ENCODE measurements at regions not wholly inside any gene's neighbourhood (a gene's known extent, or its start where the extent isn't known, plus 50 kb on each side); places are given as distances from the start of the nearest gene placed in this dataset.

DNA sequence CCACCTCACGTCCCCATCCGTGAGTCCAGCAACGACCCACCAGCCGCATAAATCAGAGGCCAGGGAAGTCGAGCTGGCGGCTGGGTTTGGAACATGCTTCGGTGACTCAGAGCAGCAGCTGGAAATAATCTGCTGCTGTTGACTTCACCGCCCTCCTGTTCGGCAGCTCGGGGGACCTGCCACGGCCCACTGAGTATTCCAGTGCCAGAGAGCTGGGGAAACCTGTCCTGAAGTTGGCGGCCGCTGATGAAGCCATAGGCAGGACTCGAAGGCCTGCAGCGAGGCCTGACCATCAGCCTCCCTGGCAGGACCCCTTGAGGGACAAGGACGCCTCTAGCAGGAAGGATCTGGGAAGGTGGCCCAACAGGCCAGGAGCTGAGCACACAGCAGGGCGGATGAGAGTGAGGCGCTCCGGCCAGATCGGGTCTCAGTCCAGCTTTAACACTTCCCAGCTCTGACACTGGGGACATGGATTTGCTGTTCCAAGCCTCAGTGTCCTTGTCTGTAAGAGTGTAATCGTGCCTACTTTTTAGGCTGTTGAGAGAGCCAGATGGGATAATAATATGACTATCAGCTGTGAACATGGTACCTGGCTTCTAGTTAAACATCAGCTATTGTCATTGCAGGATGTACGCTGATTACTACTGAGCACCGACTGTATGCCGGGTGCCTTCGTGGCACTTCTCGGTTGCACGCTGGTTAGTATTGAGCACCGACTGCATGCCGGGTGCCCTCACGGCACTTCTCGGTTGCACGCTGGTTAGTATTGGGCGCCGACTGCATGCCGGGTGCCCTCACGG, 50.4 kb upstream of the CIBAR2 start:
- DNase-seq, result no peak

DNA sequence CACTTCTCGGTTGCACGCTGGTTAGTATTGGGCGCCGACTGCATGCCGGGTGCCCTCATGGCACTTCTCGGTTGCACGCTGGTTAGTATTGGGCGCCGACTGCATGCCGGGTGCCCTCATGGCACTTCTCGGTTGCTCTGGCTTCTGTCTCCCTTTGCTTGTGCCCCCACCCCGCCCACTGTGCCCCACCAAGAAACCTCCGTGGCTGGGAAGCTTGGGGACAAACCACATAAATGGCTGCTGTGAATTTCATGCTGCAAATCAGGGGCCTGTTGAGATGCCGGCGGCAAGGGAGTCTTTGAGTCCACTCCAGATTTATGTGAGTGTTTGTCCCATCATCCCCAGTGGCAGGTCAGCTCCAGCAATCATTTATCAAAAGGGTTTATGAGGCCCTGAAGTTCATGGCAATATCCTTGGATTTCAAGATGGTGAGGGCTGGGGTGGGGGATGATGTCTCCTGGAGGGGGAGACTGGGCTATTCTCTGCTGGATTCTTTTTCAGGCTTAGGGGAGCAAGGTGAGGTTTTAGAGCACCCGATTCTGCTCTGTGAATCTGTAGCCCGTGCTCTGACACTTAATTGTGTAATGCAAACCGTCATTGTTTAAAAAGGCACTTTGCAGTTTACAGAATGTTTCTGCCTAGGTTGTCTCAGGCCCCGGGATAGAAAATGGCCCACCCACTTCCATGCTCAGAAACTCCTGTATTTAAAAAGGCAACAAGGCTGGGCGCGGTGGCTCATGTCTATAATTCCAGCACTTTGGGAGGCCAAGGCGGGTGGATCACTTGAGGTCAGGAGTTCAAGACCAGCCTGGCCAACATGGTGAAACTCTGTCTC, 51.2 kb upstream of the CIBAR2 start:
- no peak for DNase-seq

DNA sequence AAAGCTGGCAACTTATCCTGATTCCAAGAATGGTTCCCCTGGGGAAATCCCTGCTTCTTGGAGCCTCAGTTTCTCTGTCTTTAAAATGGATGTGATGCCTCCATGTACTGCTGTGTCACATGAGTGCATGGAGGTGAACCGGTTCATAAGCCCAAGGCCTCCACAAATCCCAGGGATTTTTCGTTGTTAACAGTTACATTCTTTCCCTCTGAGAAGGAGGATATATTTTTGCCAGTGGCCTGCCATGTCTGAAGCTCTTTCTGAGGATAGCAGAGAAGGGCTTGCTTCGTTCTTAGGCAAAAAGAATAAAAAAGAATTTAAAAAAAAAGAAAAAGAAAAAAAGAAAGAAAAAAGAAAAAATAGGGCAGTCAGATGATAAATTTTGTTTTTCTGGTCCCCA, 52.2 kb upstream of the CIBAR2 start:
- no peak for DNase-seq

DNA sequence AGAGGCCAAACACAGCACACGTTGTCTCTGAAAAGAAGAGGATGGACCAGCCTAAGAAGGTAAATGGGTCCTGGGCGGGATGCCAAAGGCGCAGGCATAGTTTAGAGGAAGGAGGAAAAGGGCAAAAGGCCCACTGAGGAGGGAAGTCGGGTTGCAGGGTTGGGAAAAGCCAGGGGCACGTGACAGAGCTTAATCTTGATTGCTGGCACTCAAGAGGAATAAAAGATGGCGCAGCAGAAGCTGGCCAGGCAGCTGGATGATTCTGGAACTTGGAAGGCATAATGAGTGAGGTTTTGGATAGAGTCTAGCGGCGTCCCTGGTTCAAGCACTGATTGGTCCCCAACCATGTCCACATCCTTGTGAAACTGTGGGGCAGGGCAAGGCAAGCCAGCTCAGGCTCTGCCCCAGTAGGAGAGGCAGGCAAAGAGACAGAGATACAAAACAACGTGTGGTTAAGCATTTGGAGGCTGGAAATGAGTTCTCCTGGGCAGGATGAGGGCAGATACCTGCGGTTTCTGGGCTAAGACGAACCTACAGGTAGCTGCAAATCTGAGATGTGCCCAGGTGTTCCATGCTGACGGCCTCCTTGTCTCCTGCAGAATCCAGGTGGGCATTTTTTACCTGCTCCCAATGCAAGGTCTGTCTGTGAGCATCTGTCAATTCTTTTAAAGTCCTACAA, 52.7 kb upstream of the CIBAR2 start:
- DNase-seq, result no peak

DNA sequence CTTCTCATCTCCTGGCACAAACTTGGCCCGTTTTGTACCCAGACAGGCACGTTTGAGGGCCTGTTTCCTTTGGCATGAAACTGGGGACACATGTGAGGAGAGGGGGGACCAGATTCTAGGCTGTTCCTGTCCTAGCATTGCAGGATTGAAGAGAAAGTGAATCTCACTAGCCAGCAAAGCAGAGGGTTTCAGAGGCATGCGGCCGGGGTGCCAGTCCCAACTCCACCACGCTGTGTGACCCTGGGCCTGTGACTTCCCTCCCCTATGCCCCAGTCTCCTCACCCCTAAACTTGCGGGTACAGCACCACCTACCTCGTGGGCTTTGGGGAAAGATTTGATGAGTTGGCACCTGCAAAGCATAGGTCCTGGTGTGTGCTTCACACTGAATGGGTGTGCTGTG, 53.5 kb upstream of the CIBAR2 start:
- DNase-seq, result no peak

DNA sequence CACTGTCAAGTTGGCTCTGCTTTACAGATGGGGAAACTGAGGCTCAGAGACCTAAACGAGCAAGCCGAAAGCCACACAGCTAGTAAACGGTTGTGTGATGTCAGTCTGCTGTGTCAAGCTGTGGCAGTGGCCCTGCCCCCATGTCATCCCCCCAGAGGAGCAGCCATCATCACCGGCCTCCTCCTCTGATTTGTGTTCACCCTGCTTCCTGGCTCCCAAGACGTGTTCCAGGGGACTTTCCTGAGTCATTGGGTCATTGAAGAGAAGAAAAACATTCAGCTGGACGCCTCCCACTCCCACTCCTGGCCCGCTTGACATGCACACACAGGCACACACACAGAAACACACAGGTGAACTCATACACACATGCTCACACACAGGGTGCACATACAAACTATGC, 54.0 kb upstream of the CIBAR2 start:
- no peak for DNase-seq

DNA sequence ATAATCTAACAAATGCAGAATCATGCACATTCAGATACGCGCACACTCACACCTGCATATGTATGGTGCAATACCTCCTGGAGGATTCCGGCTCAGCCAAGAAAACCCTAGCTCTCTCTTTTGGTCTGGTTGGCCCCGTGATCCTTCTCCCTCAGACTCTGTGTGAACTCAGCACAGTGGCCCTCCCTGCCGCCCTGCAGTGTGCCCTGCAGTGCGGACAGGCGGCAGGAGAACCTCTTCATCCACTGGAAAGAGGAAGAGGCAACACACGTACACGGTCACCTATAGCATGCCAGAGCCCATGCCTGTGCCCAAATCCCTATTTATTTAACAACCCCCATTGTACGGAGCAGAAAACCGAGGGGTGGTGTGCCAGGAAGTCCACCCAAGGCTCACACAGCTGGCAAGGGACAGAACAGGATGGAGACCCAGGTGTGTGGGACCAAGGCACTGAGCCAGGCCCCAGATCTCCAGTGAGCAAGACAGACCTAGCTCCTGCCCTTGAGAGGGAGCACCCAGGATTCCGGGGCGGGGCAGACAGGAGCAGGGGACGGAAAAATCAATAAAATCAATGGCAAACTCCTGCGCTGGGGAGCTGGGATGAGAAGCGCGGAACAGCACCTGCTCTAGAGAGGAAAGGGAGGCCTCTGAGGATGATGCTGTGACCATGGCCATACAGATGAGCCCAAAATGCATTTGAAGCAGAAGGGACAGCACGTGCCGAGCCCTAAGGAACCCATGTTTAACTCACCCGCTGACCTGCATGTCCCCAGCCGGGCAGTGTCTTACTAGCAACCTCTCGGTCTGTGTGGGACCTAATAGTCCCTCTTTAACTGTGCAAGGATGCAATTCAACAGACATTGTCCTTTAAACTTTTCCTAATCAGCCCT, 54.7 kb upstream of the CIBAR2 start:
- no peak for DNase-seq

DNA sequence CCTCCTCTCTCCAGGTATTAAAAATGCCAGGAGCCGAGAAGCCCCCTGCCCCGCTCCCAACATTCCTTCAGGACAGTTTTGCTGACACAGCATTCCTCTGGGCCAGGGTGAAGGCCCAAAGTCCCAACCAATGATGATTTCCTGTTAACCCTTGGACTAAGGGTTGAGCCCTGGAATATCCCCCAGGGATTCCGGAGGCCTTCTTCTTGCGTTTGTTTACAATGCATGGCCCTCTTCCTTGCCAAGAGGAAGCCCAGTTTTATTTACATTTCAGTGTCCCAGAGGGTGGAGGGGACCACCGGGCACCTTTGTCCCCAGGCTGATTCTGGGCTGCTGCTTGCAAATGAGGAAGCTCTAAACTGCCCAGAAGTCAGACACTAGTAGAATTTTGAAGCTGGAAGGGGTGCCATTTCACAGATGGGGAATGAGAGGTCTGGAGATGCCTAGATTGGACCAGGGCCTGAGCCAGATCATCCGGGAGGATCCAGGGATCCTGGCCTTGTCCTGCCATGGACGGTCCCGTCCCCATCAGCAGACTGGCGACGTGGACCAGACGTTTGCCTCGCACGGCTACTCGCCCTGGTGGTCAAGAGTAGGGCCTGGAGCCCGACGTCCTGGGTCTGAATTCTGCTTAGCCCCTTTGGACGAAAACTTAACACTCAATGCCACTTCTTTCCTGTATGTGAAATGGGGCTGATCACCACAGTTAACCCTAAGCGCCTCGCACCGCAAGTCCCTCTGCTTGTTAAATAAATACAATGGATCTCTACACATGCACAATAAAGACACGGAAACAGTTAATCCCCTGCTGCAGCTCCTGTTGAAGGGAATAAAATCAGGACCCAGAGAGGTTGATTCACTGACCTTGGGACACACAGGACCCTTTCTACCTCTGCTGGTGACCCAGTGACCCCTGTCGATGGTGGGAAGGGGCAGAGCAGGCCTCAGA, 55.6 kb upstream of the CIBAR2 start:
- DNase-seq, result no peak

DNA sequence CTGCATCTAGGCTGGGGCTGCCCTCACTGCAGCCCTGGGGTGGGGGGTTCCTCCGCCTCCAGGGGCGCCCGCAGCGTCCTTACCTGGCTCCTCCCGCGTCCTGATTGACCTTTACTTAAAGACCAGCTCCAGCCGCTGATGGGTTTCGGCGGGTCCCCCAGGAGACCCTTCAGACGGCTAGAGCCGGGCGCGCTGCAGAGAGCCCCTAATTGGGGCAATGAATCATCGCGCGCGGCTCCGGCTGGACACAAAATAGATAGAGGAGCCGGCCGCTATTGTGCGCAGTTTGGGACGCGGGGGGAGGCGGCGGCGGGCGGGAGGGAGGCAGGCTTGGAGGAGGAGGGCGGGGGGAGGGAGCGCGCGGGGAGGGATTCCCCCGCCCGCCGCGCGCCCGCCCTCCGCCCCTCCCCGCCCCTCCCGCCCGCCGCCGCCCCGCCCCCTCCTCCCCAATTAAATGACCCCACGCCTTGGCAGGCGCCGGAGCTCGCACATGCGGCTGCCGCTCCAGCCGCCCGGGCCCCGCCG, 56.5 kb upstream of the CIBAR2 start:
- DNase-seq, result no peak

DNA sequence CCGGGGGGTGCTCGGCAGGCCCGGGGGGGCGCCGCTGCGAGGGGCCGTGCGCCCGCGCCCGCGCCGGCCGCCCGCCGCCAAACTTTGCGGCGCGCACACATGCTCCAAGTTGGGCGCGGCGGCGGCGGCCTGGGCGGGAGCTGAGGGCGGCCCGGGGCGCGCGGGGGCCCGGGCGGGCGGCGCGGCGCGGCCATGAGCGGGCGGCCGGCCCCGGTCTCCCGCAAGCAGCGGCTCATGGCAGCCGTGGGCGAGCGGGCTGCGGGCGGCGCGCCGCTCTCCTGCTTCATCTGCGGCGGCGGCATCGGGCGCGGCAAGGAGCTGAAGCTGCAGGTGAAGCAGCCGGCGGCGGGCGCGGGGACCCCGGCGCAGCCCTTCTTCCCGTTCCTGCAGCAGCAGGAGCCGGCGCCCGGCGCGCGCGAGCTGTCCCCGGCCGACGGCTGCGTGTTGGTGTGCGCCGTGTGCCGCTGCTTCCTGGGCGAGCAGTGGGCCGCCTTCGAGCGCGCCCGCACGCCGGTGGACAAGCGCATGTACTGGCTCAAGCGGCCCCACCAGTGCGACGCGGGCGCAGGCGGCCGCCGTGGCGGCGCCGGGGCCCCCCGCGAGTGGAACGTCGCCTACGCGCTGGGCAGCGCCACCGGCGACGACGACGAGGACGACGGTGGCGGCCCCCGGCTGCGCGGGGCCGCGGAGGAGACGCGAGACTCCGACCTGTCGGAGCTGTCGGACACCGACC, 57.2 kb upstream of the CIBAR2 start:
- no peak for DNase-seq

DNA sequence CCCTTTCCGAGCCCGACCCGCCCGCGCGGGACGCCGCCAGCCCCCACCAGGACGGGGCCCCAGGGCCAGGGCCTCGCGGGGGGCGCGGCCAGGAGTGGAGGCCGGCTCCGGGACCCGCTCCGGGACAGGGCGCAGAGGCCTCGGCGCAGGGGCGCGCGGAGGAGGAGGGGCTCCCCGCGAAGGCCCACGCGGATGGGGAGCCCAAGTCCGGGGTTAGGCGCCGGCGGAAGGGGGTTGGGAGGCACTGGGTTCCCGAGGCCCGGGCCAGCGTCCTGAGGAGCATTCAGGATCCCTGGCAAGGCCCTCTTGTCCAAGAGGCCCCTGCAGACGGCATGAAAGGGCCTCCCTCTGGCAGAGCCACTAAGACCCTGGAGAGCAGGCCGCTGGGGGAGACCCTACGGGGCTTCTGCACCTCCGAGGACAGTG, 57.8 kb upstream of the CIBAR2 start:
- DNase-seq, result no peak

DNA sequence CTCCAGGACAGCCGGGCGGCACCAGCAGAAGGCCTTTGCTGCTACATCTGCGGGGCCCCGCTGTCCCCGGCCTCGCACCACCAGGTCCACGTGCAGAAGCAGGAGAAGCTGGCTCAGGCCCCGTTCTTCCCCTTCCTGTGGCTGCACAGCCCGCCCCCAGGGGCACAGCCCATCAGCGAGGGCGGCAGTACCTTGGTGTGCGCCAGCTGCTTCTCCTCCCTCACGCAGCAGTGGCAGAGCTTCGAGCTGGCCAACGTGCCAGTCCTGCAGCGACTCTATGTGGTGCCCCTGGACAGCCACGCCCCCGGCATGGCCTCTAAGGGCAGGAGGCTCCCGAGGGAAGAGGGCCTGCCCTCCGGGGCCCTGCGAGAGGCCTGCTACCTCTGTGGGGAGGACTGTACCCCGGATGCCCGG, 58.3 kb upstream of the CIBAR2 start:
- no peak for DNase-seq

DNA sequence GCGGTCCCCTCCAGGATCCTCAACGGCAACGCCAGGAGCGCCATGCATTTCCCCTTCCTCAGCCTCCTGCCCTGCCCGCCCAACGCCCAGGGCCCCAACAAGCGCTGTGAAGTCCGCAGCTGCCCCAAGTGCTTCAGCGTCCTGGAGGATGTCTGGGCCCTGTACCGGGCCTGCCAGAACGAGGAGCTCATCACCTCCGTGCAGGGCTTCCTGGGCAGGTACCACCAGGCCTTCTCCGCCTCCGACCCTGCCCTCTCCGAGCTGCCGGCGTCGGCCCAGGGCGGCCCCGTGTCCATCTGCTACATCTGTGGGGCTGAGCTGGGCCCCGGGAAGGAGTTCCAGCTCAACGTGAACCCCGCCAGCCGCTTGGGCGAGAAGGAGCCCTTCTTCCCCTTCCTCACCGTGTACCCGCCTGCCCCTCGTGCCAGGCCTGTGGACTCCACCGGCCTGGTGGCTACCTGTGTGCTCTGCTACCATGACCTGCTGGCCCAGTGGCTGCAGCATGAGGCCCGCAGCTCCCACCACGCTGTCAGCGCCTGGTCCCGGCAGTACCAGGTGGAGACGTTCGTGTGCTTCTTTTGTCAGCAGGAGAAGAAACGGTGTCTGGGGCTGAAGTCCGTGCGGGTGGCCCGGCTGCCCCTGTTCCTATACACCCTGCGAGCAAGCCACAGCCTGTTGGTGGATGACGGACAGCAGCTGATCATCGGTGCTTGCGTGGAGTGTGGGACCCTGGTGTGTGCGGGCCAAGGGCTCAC, 58.9 kb upstream of the CIBAR2 start:
- DNase-seq, result no peak

DNA sequence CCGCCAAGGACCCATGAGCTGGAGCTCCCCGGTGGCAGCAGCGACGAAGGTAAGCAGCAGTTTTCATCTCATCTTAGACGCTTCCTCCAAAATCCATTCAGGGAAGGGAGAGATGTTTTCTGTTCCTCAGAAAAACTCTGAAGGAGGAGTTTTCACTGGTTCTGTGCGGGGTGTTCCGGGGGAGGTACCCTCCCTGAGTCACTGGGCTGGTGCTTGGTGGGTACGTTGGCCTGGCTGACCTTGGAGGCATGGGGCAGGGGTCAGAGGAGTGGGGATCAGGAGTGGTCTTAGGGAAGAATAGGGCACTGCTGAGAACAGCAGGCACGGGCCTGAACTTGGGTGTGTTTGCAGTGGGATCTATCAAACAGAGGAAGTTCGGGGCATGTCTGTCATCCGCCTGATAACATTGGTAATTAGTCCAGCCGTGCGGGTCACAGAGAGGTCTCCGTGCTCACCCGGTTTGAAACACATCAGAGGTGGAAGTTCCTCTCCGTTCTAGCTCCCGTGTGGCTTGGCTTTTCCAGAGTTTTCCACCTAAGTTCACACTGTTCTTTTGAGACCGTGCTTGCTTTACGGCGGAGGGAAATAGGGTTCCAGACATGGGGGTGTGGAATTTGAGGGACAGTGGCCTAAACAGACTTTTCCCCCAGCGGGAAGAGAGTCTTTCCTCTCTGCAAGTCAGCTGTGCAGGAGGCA, 59.6 kb upstream of the CIBAR2 start:
- DNase-seq, result no peak

DNA sequence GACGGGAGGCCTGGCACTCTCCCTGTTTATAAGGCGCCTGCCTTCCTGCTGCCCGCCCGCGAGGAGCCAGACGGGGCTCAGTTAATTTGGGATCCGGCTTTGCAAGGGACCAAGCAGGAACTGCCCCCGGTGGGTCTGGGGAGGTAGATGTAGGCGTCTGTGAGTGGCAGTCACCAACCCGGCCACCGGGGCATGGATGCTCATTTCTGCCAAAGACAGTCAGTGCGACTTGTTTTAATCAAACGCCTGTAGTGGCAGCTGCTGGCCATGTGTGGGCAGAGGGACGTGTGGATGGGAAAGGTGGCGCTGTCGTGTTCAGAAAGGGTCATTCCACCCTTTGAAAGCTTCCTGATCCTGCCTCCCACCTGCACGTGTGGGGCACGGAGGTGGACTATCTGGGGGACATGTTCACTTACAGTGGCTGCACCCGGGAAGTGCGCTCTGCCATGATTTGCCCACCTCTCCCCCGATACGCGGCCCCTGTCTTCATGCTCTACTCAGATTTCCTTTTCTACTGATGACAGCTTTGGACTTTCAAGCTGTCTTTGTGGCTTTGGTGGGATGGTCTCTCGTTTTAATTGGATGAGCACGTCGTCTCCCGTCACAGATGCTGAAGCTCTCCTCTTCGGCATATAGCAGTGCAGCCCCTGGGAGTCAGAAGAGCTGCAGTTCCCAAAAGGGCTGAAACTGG, 60.3 kb upstream of the CIBAR2 start:
- no peak for DNase-seq

DNA sequence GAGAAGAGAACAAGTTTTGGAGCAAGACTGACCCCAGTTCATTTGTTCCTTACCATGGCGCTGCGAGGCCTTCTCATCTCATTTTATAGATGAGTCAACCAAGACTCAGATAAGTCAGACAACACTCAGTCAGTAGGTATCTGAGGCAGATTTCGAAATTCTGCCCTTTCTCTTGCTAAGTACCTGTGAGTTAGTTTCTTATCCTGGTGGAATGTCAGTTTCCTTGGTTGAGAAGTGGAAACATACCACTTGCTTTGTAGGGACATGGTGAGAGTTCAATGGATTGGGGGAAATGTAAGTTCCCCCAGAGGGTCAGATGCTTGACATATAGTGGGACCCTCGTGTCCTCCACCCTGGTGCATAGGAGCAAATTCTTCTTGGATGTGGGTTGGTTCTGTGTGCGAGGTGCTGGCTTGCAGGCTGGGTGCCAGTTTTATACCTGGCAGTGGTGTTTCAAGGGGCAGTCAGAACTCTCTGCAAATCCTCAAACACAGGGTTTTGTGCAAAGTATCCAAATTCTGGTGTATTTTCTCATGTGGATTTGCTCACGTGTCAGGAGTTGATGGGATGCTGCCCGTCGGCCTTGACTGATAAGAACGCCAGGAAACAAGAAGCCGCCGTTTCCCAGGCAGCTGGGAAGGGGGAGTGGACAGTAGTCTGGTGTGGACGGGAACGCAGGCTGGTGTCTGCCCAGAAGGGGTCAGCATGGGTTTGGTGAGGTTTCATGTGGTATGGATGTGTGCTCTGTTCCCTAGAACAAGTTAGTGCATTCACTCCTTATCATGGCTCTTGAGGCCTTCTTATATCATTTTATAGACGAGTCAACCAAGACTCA, 61.1 kb upstream of the CIBAR2 start:
- no peak for DNase-seq

DNA sequence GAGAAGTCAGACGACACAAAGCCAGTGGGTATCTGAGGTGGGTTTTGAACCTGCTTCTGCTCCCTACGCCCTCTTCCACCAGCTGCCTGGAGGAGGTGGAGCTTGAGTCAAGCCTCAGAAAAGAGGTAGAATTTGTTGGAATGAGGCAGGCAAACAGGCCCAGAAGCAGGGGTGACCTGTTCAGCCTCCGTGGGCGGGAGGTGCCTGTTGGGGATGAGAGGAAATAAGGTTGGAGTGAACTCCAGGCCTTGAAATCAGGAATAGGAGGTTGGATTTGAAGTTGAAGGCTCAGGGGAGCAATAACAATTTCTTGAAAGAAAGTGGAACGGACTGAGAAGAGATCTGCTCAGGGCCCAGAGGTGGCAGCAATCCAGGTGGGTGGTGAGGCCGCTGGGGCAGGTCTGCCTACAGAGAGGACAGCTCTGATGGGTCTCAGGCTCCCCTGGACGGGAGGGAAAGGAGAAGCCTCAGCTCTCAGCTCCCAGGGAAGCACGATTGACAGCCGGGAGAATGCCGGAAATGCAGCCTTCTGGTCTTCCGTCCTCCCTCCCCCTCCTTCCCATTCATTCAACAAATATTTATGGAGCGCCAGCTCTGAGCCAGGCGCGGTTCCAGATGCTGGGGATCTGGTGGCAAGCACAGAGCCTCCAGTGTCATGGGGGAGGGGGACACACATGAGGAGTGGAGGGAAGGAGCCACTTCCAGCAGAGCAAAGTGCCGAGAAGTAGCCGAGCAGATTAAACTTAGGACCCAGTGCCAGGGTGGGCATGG, 61.9 kb upstream of the CIBAR2 start:
- no peak for DNase-seq

Measured in stimulated activated CD4-positive, alpha-beta T cell treated with anti-CD3 and anti-CD28 coated beads, Interleukin-4, amount 100 ng/mL, for 1 hour (primary cell).